Osteocyte (in vitro differentiated cells): ENCODE measurements at regions not wholly inside any gene's neighbourhood (a gene's known extent, or its start where the extent isn't known, plus 50 kb on each side); places are given as distances from the start of the nearest gene placed in this dataset.

Experiments used
- DNase-seq: peaks from one replicate; pipeline ENCODE4 v3.0.0; 2021; ENCODE audit warnings: mixed read lengths; ENCODE audit not compliant: unreplicated experiment; ENCODE audit errors: extremely low spot score
- H3K27ac Mint-ChIP-seq: one replicate; pipeline ENCODE4 v1.8.0; 2021; ENCODE audit warnings: mild to moderate bottlenecking, mixed read lengths; ENCODE audit not compliant: unreplicated experiment
- H3K27me3 Mint-ChIP-seq: one replicate; pipeline ENCODE4 v1.8.0; 2021; ENCODE audit warnings: mixed read lengths; ENCODE audit not compliant: unreplicated experiment
- H3K36me3 Mint-ChIP-seq: one replicate; pipeline ENCODE4 v1.8.0; 2021; ENCODE audit warnings: mixed read lengths; ENCODE audit not compliant: unreplicated experiment
- H3K4me1 Mint-ChIP-seq: one replicate; pipeline ENCODE4 v1.8.0; 2021; ENCODE audit warnings: mixed read lengths; ENCODE audit not compliant: unreplicated experiment
- H3K4me3 Mint-ChIP-seq: one replicate; pipeline ENCODE4 v1.8.0; 2021; ENCODE audit warnings: mild to moderate bottlenecking, moderate library complexity, mixed read lengths; ENCODE audit not compliant: unreplicated experiment
- H3K9me3 Mint-ChIP-seq: one replicate; pipeline ENCODE4 v1.8.0; 2021; ENCODE audit warnings: mixed read lengths; ENCODE audit not compliant: unreplicated experiment
- TF ChIP-seq, protein P1 (sequence below): fragments of 200-600 bp; sonication (generic); IDR thresholded peaks from 2 replicates; pipeline ENCODE4 v1.5.0; 2021; ENCODE audit warnings: antibody characterized with exemption, mild to moderate bottlenecking, moderate library complexity

DNA sequence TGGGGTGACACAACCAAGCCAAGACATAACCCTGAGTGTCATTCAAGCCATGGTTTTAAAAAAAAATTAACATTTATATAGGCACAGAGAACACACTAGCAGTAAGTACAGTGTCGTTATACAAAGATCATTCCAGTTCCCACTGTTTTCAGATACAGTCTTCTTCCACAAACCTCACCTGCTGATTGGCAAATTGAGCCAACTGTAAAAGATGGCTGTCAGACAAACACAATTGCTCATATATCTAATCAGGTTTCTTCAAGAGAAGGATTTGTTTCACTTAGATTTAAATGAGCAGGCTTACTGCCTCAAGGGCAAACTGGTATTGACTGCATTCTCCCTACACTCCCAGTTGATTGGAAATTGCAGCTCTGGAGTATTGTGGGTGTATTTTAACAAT, 308.9 kb downstream of the RBM26 start:
- no peak for DNase-seq
- H3K27ac Mint-ChIP-seq: no peak overlapping the region
- no peaks in the 10 kb centered on the region for H3K36me3 Mint-ChIP-seq
- TF ChIP-seq, protein P1, sequence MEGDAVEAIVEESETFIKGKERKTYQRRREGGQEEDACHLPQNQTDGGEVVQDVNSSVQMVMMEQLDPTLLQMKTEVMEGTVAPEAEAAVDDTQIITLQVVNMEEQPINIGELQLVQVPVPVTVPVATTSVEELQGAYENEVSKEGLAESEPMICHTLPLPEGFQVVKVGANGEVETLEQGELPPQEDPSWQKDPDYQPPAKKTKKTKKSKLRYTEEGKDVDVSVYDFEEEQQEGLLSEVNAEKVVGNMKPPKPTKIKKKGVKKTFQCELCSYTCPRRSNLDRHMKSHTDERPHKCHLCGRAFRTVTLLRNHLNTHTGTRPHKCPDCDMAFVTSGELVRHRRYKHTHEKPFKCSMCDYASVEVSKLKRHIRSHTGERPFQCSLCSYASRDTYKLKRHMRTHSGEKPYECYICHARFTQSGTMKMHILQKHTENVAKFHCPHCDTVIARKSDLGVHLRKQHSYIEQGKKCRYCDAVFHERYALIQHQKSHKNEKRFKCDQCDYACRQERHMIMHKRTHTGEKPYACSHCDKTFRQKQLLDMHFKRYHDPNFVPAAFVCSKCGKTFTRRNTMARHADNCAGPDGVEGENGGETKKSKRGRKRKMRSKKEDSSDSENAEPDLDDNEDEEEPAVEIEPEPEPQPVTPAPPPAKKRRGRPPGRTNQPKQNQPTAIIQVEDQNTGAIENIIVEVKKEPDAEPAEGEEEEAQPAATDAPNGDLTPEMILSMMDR: no peak
- no peaks in the 10 kb centered on the region for H3K4me1 Mint-ChIP-seq
- H3K9me3 Mint-ChIP-seq: no peaks in the 10 kb centered on the region
- no peaks in the 10 kb centered on the region for H3K27me3 Mint-ChIP-seq
- H3K4me3 Mint-ChIP-seq: no peak overlapping the region

DNA sequence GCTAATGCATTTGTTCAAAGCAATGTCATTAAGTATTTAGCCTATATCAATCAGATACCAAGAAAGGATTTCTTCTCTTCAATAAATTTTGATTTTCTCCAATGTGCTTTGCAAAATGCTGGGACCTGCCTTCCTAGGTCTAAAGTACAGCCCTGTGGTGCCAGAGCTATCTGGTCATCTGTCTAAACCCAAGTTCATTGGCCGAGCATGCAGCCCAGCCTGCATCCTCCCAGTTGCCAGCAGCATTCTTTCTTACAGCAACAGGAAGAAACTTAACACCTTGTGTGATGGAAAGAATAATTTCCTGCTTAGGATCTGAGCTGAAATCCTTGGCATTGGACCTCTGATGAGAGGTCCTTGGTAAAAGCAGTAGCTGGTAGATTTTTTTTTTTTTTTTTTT, 310.0 kb downstream of the RBM26 start:
- no peak for DNase-seq
- Mint-ChIP-seq H3K9me3 (no peaks in the 10 kb centered on the region), H3K4me1 (no peaks in the 10 kb centered on the region), H3K36me3 (no peaks in the 10 kb centered on the region), H3K4me3 (no peak overlapping the region), H3K27ac (no peak overlapping the region), H3K27me3 (no peaks in the 10 kb centered on the region)
- TF ChIP-seq, protein P1: no peak

DNA sequence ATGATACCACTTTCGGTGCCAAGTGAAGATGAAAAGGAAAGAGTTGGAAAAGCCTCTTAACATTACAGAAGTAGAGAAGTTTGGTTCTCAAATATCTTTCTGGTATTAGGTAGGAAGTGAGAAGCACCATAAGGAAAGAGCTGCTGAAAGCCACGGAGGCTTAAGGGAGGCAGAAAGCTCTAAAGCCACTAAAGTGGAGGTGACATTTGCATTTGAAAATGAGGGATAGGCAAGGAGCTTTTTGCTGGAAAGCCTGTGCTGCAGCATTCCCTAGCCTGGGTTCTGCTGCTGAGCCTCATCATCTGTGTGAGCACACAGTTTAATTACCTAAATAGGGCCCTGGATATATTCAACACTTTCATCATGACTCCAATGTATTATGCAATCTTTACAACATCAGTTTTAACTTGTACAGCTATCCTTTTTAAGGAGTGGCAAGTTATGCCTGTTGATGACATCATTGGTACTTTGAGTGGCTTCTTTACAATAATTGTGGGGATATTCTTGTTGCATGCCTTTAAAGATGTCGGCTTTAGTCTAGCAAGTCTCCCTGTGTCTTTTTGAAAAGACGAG, 315.4 kb downstream of the RBM26 start:
- TF ChIP-seq, protein P1: no peak
- H3K9me3 Mint-ChIP-seq: no peaks in the 10 kb centered on the region
- no peaks in the 10 kb centered on the region for H3K36me3 Mint-ChIP-seq
- H3K4me1 Mint-ChIP-seq: no peaks in the 10 kb centered on the region
- no peak for DNase-seq
- no peak overlapping the region for H3K27ac Mint-ChIP-seq
- no peak overlapping the region for H3K4me3 Mint-ChIP-seq
- H3K27me3 Mint-ChIP-seq: peaks cover 5% of the 10 kb centered on the region

DNA sequence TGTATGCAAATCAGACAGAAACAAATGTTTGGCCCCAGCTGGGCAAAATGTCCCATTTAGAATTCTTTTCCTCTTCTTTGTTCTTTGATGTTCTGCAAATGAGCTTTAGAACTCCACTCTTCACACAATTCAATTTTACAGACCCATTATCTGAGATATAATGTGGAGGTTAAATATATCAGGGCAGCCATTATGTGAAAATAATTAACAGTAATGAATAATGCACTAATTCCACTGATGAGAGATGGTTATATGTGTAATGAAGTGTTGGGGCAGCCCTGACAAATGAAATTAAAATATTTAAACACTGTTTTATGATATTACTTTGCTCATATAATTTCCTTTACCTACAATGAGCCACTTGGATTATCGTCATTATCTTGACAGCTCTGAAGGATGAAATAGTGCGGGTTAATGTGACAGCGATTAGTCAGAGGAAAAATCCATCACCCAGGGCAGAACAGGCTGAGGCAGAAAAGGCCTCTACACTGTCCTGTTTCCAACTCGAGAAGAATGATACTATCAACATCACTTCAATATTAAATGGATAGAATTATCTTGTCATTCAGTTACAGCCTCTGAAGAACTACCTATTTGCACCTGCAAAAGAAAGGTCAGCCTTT, 321.1 kb downstream of the RBM26 start:
- DNase-seq: no peak
- no peaks in the 10 kb centered on the region for H3K9me3 Mint-ChIP-seq
- no peak overlapping the region for H3K4me3 Mint-ChIP-seq
- no peak overlapping the region for H3K27ac Mint-ChIP-seq
- no peaks in the 10 kb centered on the region for H3K36me3 Mint-ChIP-seq
- H3K4me1 Mint-ChIP-seq: no peaks in the 10 kb centered on the region
- TF ChIP-seq, protein P1: no peak
- peaks cover 9% of the 10 kb centered on the region for H3K27me3 Mint-ChIP-seq

DNA sequence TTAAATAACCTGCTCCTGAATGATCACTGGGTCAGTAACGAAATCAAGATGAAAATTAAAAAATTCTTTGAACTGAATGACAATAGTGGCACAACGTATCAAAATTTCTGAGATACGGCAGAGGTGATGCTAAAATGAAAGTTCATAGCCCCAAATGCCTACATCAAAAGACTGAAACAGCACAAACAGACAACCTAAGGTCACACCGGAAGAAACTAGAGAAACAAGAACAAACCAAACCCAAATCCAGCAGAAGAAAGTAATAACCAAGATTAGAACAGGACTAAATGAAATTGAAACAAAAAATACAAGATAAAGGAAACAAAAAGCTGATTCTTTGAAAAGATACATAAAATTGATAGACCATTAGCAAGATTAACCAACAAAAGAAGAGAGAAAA, 324.1 kb downstream of the RBM26 start:
- no peak for DNase-seq
- peaks cover 4% of the 10 kb centered on the region for H3K27me3 Mint-ChIP-seq
- TF ChIP-seq, protein P1: no peak
- no peaks in the 10 kb centered on the region for H3K36me3 Mint-ChIP-seq
- no peaks in the 10 kb centered on the region for H3K4me1 Mint-ChIP-seq
- H3K27ac Mint-ChIP-seq: no peak overlapping the region
- H3K4me3 Mint-ChIP-seq: no peak overlapping the region
- no peaks in the 10 kb centered on the region for H3K9me3 Mint-ChIP-seq
